Ovary (tissue), 7 donors: ENCODE measurements at regions not wholly inside any gene's neighbourhood (a gene's known extent, or its start where the extent isn't known, plus 50 kb on each side); places are given as distances from the start of the nearest gene placed in this dataset.
"Not testable (repeated sequence)": the region's sequence is repeated elsewhere in the genome, so short reads cannot be mapped to it uniquely, and the experiment has no call there.

Experiments used
- DNase-seq, 5 donors: peaks; one replicate each; pipeline ENCODE4 v3.0.0-alpha.2; 2019 to 2020
- H3K27ac ChIP-seq, 2 donors: fragments of 200-600 bp; one replicate each; pipeline versions ENCODE4 v1.5.1 to v1.8.0; 2019 to 2022
- H3K27me3 ChIP-seq: fragments of 200-600 bp; one replicate; pipeline ENCODE4 v1.8.0; 2022
- H3K36me3 ChIP-seq: fragments of 200-600 bp; sonication (generic); one replicate; pipeline ENCODE4 v1.5.1; 2019
- H3K4me1 ChIP-seq: one replicate; pipeline ENCODE4 v1.8.1; 2013; ENCODE audit warnings: mild to moderate bottlenecking, moderate library complexity; ENCODE audit not compliant: insufficient read depth
- H3K4me3 ChIP-seq: fragments of 200-600 bp; sonication (generic); one replicate; pipeline ENCODE4 v1.5.1; 2017
- H3K9me3 ChIP-seq, 2 donors: fragments of 200-600 bp in 1 of 2; sonication (generic) in 1 of 2; one replicate each; pipeline versions ENCODE4 v1.5.1 to v1.8.1; 2013 to 2019; ENCODE audit warnings: mild to moderate bottlenecking in 1 of 2, moderate library complexity in 1 of 2
- CTCF ChIP-seq, 3 donors: fragments of 450-650 bp in 2 of 3; fragments of 200-600 bp in 1 of 3; IDR thresholded peaks; one replicate each; pipeline versions ENCODE4 v1.5.1 to v1.8.0; 2016 to 2022; ENCODE audit warnings: antibody characterized with exemption in 3 of 3, mild to moderate bottlenecking in 1 of 3
- EP300 ChIP-seq: sonication (generic); formaldehyde crosslinking; IDR thresholded peaks from one replicate; pipeline ENCODE4 v1.6.1; 2017; ENCODE audit warnings: antibody characterized with exemption
- POLR2A ChIP-seq: fragments of 450-650 bp; IDR thresholded peaks from one replicate; pipeline ENCODE4 v1.6.1; 2017; ENCODE audit warnings: antibody characterized with exemption, mild to moderate bottlenecking, moderate library complexity
- WGBS, 3 donors: extraction: QIAGEN DNeasy Blood & Tissue Kit in 1 of 3; methylation state at CpG; one replicate each; pipeline versions ENCODE4 v1.1.5 to v1.1.7; 2013 to 2017; 5-methylcytosine and 5-hydroxymethylcytosine counted together
- intact Hi-C, 4 donors: fragments of 100-400 bp; cut with DNase I; formaldehyde crosslinking; loops; one replicate each; pipeline versions ENCODE4 v1.11.0 to v1.15.1; 2022 to 2023
- donor health status: DM: no; HTN: no; CAD: no; lungs with moderate emphysema.
- donor health status: DM: no; HTN: no; CAD: no.
- donor health status: Bipolar disorder and iron deficiency.
- donor health status: DM: no; HTN: no; CAD: no.
- donor health status: DM: yes; HTN: yes; CAD: no.

DNA sequence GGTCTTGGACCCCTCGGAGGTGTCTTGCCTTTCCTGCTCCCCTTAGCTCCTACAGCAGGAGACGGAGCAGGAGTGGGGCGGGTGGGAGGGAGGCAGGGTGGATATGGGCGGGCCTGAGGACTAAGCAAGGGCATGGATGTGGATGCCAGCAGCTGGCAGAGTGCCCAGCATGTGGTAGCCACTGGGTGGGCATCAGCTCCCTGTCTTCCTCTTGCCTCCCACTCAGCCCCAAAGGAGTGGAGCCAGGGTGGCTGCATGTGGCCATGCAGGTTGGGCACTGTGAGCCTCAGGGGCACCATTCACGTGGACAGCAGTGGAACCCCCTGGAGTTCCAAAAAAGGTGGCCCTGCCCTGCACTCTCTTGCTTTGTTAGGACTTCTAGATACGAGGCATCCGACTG is 90.1 kb upstream of the TBCA start:
- intact Hi-C loops, result no loop called here
- Histone ChIP-seq H3K9me3 (no peaks in the 10 kb centered on the region), H3K27me3 (no peaks in the 10 kb centered on the region), H3K4me3 (no peak overlapping the region), H3K36me3 (no peaks in the 10 kb centered on the region), H3K27ac (no peak overlapping the region), H3K4me1 (no peaks in the 10 kb centered on the region)
- no peak for DNase-seq
- WGBS, 3 donors, result 76 to 86% (median 85%) methylated on average over 7 of the region's 7 CpGs
- no peak for TF ChIP-seq CTCF (IDR thresholded peaks at IDR 0.05)
- no peak for TF ChIP-seq EP300
- no peak for TF ChIP-seq POLR2A

DNA sequence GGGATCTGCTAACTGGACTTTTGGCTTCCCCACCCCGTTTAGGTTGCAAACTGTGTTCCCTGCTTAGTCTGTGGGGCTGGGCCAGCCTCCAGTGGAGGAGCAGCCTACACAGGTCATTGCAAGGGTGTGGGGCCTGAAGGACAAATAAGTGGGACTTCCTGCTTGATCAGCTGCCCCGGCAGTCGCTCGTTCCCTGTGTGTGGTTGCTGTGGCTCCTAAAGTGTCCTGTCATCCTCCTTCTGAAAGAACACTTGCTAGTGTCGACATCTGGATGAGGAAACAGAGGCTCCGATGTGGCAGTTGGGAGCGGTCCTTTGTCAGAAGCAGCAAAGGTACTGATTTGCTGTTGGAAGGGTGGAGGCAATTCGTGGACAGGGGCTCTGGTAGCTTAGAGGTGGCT is 88.9 kb upstream of the TBCA start:
- Histone ChIP-seq H3K4me1 (no peaks in the 10 kb centered on the region), H3K4me3 (no peak overlapping the region), H3K9me3 (no peaks in the 10 kb centered on the region), H3K36me3 (no peaks in the 10 kb centered on the region), H3K27ac (no peak overlapping the region), H3K27me3 (no peaks in the 10 kb centered on the region)
- WGBS, 3 donors, result 74 to 77% (median 74%) methylated on average over 8 of the region's 8 CpGs
- intact Hi-C loops, result no loop called here
- DNase-seq, result no peak
- TF ChIP-seq CTCF (IDR thresholded peaks at IDR 0.05), result no peak
- TF ChIP-seq POLR2A, result no peak
- no peak for TF ChIP-seq EP300

DNA sequence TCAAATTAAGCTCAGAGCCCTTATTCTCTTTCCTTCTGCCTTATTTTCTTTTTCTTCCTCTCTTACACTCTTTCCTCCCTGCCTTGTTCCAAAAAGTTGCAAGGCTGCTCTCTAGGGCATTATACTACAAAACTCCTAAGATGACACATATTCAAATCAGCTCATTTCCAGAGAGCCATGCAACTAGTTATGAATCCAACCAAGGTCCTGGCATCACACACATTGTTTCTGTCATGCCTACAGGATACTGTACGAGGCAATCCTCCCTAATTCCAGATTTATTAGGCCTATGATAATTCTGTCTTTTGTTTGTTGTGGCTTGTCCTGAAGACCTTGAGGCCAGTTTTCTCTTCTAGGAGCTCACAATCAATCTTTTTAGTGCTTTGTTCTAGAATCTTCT is 87.0 kb upstream of the TBCA start:
- TF ChIP-seq POLR2A (no peak), CTCF (IDR thresholded peaks at IDR 0.05) (no peak), EP300 (no peak)
- Histone ChIP-seq H3K27me3 (no peaks in the 10 kb centered on the region), H3K27ac (no peak overlapping the region), H3K4me1 (no peaks in the 10 kb centered on the region), H3K4me3 (no peak overlapping the region), H3K36me3 (no peaks in the 10 kb centered on the region), H3K9me3 (no peaks in the 10 kb centered on the region)
- no peak for DNase-seq
- WGBS, 3 donors, result 6 to 20% (median 13%) methylated on average over 1 of the region's 1 CpG
- intact Hi-C loops, result no loop called here

GRCh38 chr5:77861576-77861975 is 85.4 kb upstream of the TBCA start:
- TF ChIP-seq CTCF (IDR thresholded peaks at IDR 0.05) (no peak), POLR2A (no peak), EP300 (no peak)
- DNase-seq, result no peak
- H3K4me3 ChIP-seq, result no peak overlapping the region
- no peaks in the 10 kb centered on the region for H3K4me1 ChIP-seq
- intact Hi-C loops, result no loop called here
- H3K36me3 ChIP-seq, result no peaks in the 10 kb centered on the region
- no peaks in the 10 kb centered on the region for H3K9me3 ChIP-seq
- no peaks in the 10 kb centered on the region for H3K27me3 ChIP-seq
- H3K27ac ChIP-seq, result no peak overlapping the region
- 92 to 98% (median 96%) methylated on average over 1 of the region's 1 CpG for WGBS, 3 donors

GRCh38 chr5:77859306-77859705 is 83.2 kb upstream of the TBCA start:
- Histone ChIP-seq H3K27ac (no peak overlapping the region), H3K9me3 (no peaks in the 10 kb centered on the region), H3K36me3 (no peaks in the 10 kb centered on the region), H3K27me3 (no peaks in the 10 kb centered on the region), H3K4me1 (no peaks in the 10 kb centered on the region), H3K4me3 (no peak overlapping the region)
- no peak for DNase-seq
- intact Hi-C loops, result no loop called here
- 40 to 68% (median 58%) methylated on average over 1 of the region's 1 CpG for WGBS, 3 donors
- TF ChIP-seq CTCF (IDR thresholded peaks at IDR 0.05) (no peak), POLR2A (no peak), EP300 (no peak)

DNA sequence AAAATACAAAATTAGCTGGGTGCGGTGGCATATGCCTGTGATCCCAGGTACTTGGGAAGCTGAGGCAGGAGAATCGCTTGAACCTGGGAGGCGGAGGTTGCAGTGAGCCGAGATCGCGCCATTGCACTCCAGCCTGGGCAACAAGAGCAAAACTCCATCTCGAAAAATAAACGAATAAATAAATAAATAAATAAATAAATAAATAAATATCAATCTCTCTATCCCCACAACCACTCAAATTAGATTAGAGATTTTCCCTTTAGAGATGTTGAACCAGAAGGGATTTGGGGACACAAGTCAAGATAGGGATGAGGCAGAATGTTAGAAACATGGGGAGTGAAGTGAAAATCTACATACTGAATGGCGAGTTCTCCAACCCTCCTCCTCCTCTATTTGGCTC is 82.5 kb upstream of the TBCA start:
- H3K4me1 ChIP-seq, H3K4me3 ChIP-seq, intact Hi-C loops, H3K27ac ChIP-seq, DNase-seq, H3K36me3 ChIP-seq, H3K27me3 ChIP-seq, H3K9me3 ChIP-seq: not testable (repeated sequence)
- 94 to 96% (median 95%) methylated on average over 9 of the region's 9 CpGs for WGBS, 3 donors
